OCI-LY3 (cell line): ENCODE measurements at regions not wholly inside any gene's neighbourhood (a gene's known extent, or its start where the extent isn't known, plus 50 kb on each side); places are given as distances from the start of the nearest gene placed in this dataset.
"Not testable (repeated sequence)": the region's sequence is repeated elsewhere in the genome, so short reads cannot be mapped to it uniquely, and the experiment has no call there.

Experiments
- H2AFZ ChIP-seq: fragments of 200-600, 300-600 bp; shearing (Covaris generic); 2 replicates; pipeline ENCODE4 v1.6.0; 2014; ENCODE audit warnings: antibody characterized with exemption, low read depth, low read length
- H3K27ac ChIP-seq: fragments of 200-600, 300-600 bp; sonication (generic); 2 replicates; pipeline ENCODE4 v1.5.1; 2014; ENCODE audit warnings: mild to moderate bottlenecking, low read length, moderate library complexity, mixed read lengths
- H3K27me3 ChIP-seq: fragments of 200-600, 300-600 bp; sonication (generic); 2 replicates; pipeline ENCODE4 v1.6.1; 2014; ENCODE audit warnings: low read depth, low read length, mixed read lengths
- H3K36me3 ChIP-seq: fragments of 200-600, 300-600 bp; sonication (generic); replicated peaks from 2 replicates; pipeline ENCODE3; 2014; ENCODE audit warnings: low read depth, low read length, mixed read lengths
- H3K4me1 ChIP-seq: fragments of 300-600, 200-600 bp; sonication (generic); 2 replicates; pipeline ENCODE4 v1.6.1; 2014; ENCODE audit warnings: low read length, mixed read lengths
- H3K4me2 ChIP-seq: fragments of 200-600, 300-600 bp; sonication (generic); 2 replicates; pipeline ENCODE4 v1.6.1; 2014; ENCODE audit warnings: low read length, mixed read lengths
- H3K4me3 ChIP-seq: fragments of 300-600, 200-600 bp; sonication (generic); 2 replicates; pipeline ENCODE4 v1.5.1; 2014; ENCODE audit warnings: antibody characterized with exemption, mild to moderate bottlenecking, low read length, moderate library complexity
- H3K79me2 ChIP-seq: fragments of 300-600, 200-600 bp; shearing (Covaris generic); 2 replicates; pipeline ENCODE4 v1.6.1; 2014; ENCODE audit warnings: mild to moderate bottlenecking, low read length, mixed read lengths
- H3K9ac ChIP-seq: fragments of 300-600, 200-600 bp; shearing (Covaris generic); 2 replicates; pipeline ENCODE4 v1.6.0; 2014; ENCODE audit warnings: mild to moderate bottlenecking, low read length, moderate library complexity
- H3K9me3 ChIP-seq: fragments of 200-600, 300-600 bp; shearing (Covaris generic); 2 replicates; pipeline ENCODE4 v1.6.1; 2014; ENCODE audit warnings: low read length, mixed read lengths; ENCODE audit not compliant: insufficient read depth
- H4K20me1 ChIP-seq: fragments of 200-600, 300-600 bp; sonication (generic); 2 replicates; pipeline ENCODE4 v1.6.1; 2016; ENCODE audit warnings: low read length, mixed read lengths; ENCODE audit not compliant: insufficient read depth
- CTCF ChIP-seq: fragments of 200-600, 300-600 bp; sonication (generic); IDR thresholded peaks from 2 replicates; pipeline ENCODE4 v1.5.1; 2014; ENCODE audit warnings: antibody characterized with exemption, low read length, low read depth
- EZH2phosphoT487 ChIP-seq: fragments of 200-600 bp; shearing (Covaris generic); IDR thresholded peaks from 2 replicates; pipeline ENCODE4 v1.6.1; 2018; ENCODE audit warnings: antibody characterized with exemption, mixed run types, low read depth

- Histone ChIP-seq H2AFZ (no peak overlapping the region), H3K27ac (no peak overlapping the region), H3K79me2 (no peaks in the 10 kb centered on the region), H3K9me3 (peaks cover 8% of the 10 kb centered on the region; the same call in 1 of the 2 replicates), H3K4me1 (peaks cover 27% of the 10 kb centered on the region), H3K36me3 (peaks cover 10% of the 10 kb centered on the region), H3K4me2 (no peak overlapping the region), H4K20me1 (no peaks in the 10 kb centered on the region), H3K9ac (no peak overlapping the region), H3K4me3 (no peak overlapping the region), H3K27me3 (no peaks in the 10 kb centered on the region)
- TF ChIP-seq CTCF (no peak), EZH2phosphoT487 (no peak)
Observed at GRCh38 chr1:148307583-148308185, 155.6 kb upstream of the NBPF11 start.

DNA sequence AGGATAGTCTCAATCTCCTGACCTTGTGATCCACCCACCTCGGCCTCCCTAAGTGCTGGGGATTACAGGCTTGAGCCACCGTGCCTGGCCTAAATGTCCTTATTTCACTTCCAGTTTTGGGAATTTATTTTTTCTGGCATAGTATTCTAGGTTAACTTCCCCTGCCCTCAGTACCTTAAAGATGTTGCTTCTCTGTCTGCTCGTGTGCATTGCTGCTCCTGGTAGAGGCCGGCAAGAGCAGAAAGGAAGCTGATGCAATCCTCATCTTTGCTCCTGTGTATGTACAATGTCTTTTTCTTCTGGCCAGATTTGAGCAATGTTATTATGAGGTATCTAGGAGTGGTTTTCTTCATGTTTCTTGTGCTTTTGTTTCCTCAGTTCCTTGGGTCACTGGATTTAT lies 152.9 kb upstream of the NBPF11 start:
- not testable (repeated sequence) for H3K36me3 ChIP-seq, H3K4me2 ChIP-seq, H3K9me3 ChIP-seq, H3K27ac ChIP-seq, H4K20me1 ChIP-seq, H3K27me3 ChIP-seq, H3K4me3 ChIP-seq, H3K9ac ChIP-seq, H3K79me2 ChIP-seq, H2AFZ ChIP-seq
- H3K4me1 ChIP-seq = peaks cover 27% of the 10 kb centered on the region

DNA sequence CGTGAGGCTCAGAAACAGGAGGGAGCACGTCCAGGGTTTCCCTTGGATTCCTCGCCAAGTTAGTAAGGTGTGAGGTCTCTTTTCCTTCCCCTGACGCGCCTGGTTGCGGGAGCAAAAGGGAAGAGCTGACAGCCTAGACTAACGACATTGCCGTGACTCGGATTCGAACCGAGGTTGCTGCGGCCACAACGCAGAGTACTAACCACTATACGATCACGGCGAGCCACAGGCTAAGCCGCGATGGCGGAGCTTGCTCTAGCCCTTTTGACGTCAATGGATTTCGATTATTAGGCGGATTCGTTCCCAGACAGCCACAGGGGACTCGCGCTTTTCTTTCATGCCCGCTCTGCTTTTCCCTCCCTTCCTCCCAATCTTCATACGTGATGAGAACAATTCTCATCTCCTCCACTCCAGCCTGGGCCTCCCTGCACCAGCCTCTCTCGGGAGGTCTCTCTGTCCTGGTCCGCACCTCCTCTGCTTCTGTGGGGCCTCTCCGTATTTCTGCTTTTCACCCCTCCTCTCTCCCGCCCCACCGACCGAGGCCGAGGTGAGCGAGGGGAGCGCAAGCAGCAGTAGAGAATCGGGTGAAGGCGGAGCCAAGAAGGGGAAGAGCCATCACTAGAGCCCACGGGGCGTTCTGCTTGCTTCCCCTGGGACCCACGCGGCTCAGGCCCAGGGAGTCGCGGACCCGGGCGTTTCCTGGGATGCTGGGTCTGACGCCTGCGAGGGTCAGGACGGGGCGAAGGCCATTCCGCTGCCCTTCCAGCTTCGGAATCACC lies 150.7 kb upstream of the NBPF11 start:
- Histone ChIP-seq H3K9ac (peak overlapping the region; percentile 89), H2AFZ (peak overlapping the region; percentile 87), H3K4me2 (peak overlapping the region; percentile 97), H3K4me3 (peak overlapping the region; percentile 87), H3K4me1 (peaks cover 25% of the 10 kb centered on the region), H3K27ac (peak overlapping the region; percentile 72)
- not testable (repeated sequence) for H4K20me1 ChIP-seq, H3K79me2 ChIP-seq, H3K9me3 ChIP-seq, H3K27me3 ChIP-seq, H3K36me3 ChIP-seq

DNA sequence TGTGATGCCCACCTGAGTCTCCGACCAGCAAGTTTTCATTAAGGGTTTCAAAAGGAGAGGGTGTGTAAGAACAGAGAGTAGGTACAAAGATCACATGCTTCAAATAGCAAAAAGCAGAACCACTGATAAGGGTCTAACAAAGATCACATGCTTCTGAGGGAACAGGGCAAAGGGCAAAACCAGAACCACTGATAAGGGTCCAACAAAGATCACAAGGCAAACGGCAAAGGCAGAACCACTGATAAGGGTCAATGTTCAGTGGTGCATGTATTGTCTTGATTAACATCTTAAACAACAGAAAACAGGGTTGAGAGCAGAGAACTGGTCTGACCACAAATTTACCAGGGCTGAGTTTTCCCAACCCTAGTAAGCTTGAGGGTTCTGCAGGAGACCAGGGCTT lies 145.8 kb upstream of the NBPF11 start:
- H3K4me1 ChIP-seq, H3K79me2 ChIP-seq, H3K9me3 ChIP-seq, H4K20me1 ChIP-seq, H3K27ac ChIP-seq, H2AFZ ChIP-seq, H3K9ac ChIP-seq, H3K36me3 ChIP-seq, H3K4me2 ChIP-seq, H3K27me3 ChIP-seq, H3K4me3 ChIP-seq: not testable (repeated sequence)

DNA sequence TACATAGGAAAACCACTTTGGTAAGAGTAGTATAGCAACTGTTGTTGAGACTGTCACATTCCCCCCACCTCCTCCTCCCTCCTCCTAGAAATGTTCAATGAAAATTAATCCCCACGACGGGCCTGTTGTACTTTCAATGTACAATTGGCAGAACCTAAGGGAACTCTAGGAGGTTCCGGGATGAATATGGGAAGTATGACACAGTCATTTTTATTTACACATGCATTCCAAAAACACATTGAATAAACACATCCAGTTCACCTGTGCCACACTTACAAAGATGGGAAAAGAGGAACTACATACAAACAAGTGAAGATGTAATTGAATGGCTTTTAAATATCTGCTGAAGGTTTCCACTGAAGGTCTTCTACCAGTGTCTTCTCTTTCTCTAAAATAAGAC lies 144.4 kb upstream of the NBPF11 start:
- Histone ChIP-seq H3K27me3 (no peaks in the 10 kb centered on the region), H3K4me1 (no peaks in the 10 kb centered on the region), H3K9me3 (no peaks in the 10 kb centered on the region), H3K4me2 (no peak overlapping the region), H3K9ac (no peak overlapping the region), H3K36me3 (no peaks in the 10 kb centered on the region), H4K20me1 (no peaks in the 10 kb centered on the region), H2AFZ (no peak overlapping the region), H3K4me3 (no peak overlapping the region), H3K79me2 (no peaks in the 10 kb centered on the region), H3K27ac (no peak overlapping the region)
- no peak for TF ChIP-seq EZH2phosphoT487
- no peak for TF ChIP-seq CTCF
